ENCODE measurements at regions not wholly inside any gene's neighbourhood (a gene's known extent, or its start where the extent isn't known, plus 50 kb on each side); places are given as distances from the start of the nearest gene placed in this dataset.
"Not testable (repeated sequence)": the region's sequence is repeated elsewhere in the genome, so short reads cannot be mapped to it uniquely, and the experiment has no call there.

GRCh38 chr2:76697439-76697838 is 824.7 kb downstream of the LRRTM4 start:
- DNase-seq; H3K9me3 ChIP-seq; H3K27me3 ChIP-seq; H3K4me1 ChIP-seq; H3K36me3 ChIP-seq; H3K4me3 ChIP-seq (ENCODE audit: low read depth, low read length): not testable (repeated sequence)

GRCh38 chr2:76692908-76693307 is 829.3 kb downstream of the LRRTM4 start:
- H3K9me3 ChIP-seq: no peaks in the 10 kb centered on the region
- peak; percentile 74 for DNase-seq
- no peaks in the 10 kb centered on the region for H3K36me3 ChIP-seq
- H3K4me3 ChIP-seq (ENCODE audit: low read depth, low read length): no peak overlapping the region
- H3K4me1 ChIP-seq: no peaks in the 10 kb centered on the region; the same call in 1 of the 2 replicates
- no peak for TF ChIP-seq CTCF (IDR thresholded peaks at IDR 0.05; ENCODE audit: low read depth, low read length)
- no peaks in the 10 kb centered on the region for H3K27me3 ChIP-seq

GRCh38 chr2:76688732-76689131 is 833.4 kb downstream of the LRRTM4 start:
- H3K4me1 ChIP-seq: no peaks in the 10 kb centered on the region; the same call in 1 of the 2 replicates
- H3K36me3 ChIP-seq: no peaks in the 10 kb centered on the region
- no peak for TF ChIP-seq CTCF (IDR thresholded peaks at IDR 0.05; ENCODE audit: low read depth, low read length)
- no peak overlapping the region for H3K4me3 ChIP-seq (ENCODE audit: low read depth, low read length)
- H3K27me3 ChIP-seq: no peaks in the 10 kb centered on the region
- H3K9me3 ChIP-seq: no peaks in the 10 kb centered on the region
- no peak for DNase-seq

- H3K36me3 ChIP-seq: no peaks in the 10 kb centered on the region
- H3K4me1 ChIP-seq: no peaks in the 10 kb centered on the region; the same call in 1 of the 2 replicates
- H3K4me3 ChIP-seq (ENCODE audit: low read depth, low read length): no peak overlapping the region
- no peak for TF ChIP-seq CTCF (IDR thresholded peaks at IDR 0.05; ENCODE audit: low read depth, low read length)
- H3K9me3 ChIP-seq: no peaks in the 10 kb centered on the region
- H3K27me3 ChIP-seq: no peaks in the 10 kb centered on the region
- DNase-seq: no peak
These were observed 834.3 kb downstream of the LRRTM4 start for GRCh38 chr2:76687923-76688322.

- Histone ChIP-seq H3K4me3 (ENCODE audit: low read depth, low read length) (no peak overlapping the region), H3K9me3 (no peaks in the 10 kb centered on the region), H3K27me3 (no peaks in the 10 kb centered on the region), H3K4me1 (no peaks in the 10 kb centered on the region), H3K36me3 (no peaks in the 10 kb centered on the region)
- DNase-seq: no peak
- TF ChIP-seq CTCF (IDR thresholded peaks at IDR 0.05; ENCODE audit: low read depth, low read length): no peak
These were observed 837.4 kb downstream of the LRRTM4 start for GRCh38 chr2:76684756-76685155.

- no peaks in the 10 kb centered on the region for H3K36me3 ChIP-seq
- H3K4me3 ChIP-seq (ENCODE audit: low read depth, low read length): no peak overlapping the region
- H3K9me3 ChIP-seq: no peaks in the 10 kb centered on the region
- no peaks in the 10 kb centered on the region for H3K27me3 ChIP-seq
- no peak for DNase-seq
- peaks cover 7% of the 10 kb centered on the region; the same call in 1 of the 2 replicates for H3K4me1 ChIP-seq
- no peak for TF ChIP-seq CTCF (IDR thresholded peaks at IDR 0.05; ENCODE audit: low read depth, low read length)
These were observed 843.2 kb downstream of the LRRTM4 start for GRCh38 chr2:76679025-76679396.

All from BE2C (cell line).